ENCODE measurements at regions not wholly inside any gene's neighbourhood (a gene's known extent, or its start where the extent isn't known, plus 50 kb on each side); places are given as distances from the start of the nearest gene placed in this dataset.

- no peak for TF ChIP-seq CTCF (IDR thresholded peaks at IDR 0.05; ENCODE audit: insufficient read depth, low read depth, low read length, missing control alignments)
- H3K4me3 ChIP-seq (ENCODE audit: low read depth, low read length), result no peak overlapping the region
- no peak for DNase-seq (ENCODE audit: low read depth)
Observed at GRCh38 chr7:52071744-52072143, 755.1 kb upstream of the COBL start.

GRCh38 chr7:52064493-52064892 is 747.9 kb upstream of the COBL start:
- no peak for TF ChIP-seq CTCF (IDR thresholded peaks at IDR 0.05; ENCODE audit: insufficient read depth, low read depth, low read length, missing control alignments)
- no peak for DNase-seq (ENCODE audit: low read depth)
- H3K4me3 ChIP-seq (ENCODE audit: low read depth, low read length), result no peak overlapping the region

- no peak overlapping the region for H3K4me3 ChIP-seq (ENCODE audit: low read depth, low read length)
- DNase-seq (ENCODE audit: low read depth), result no peak
- TF ChIP-seq CTCF (IDR thresholded peaks at IDR 0.05; ENCODE audit: insufficient read depth, low read depth, low read length, missing control alignments), result no peak
Observed at GRCh38 chr7:52061666-52062065, 745.1 kb upstream of the COBL start.

GRCh38 chr7:52053525-52053924 is 736.9 kb upstream of the COBL start:
- TF ChIP-seq CTCF (IDR thresholded peaks at IDR 0.05; ENCODE audit: insufficient read depth, low read depth, low read length, missing control alignments), result no peak
- H3K4me3 ChIP-seq (ENCODE audit: low read depth, low read length), result no peak overlapping the region
- no peak for DNase-seq (ENCODE audit: low read depth)

- TF ChIP-seq CTCF (IDR thresholded peaks at IDR 0.05; ENCODE audit: insufficient read depth, low read depth, low read length, missing control alignments), result no peak
- no peak overlapping the region for H3K4me3 ChIP-seq (ENCODE audit: low read depth, low read length)
- no peak for DNase-seq (ENCODE audit: low read depth)
Observed at GRCh38 chr7:52030722-52031121, 714.1 kb upstream of the COBL start.

- no peak overlapping the region for H3K4me3 ChIP-seq (ENCODE audit: low read depth, low read length)
- no peak for TF ChIP-seq CTCF (IDR thresholded peaks at IDR 0.05; ENCODE audit: insufficient read depth, low read depth, low read length, missing control alignments)
- DNase-seq (ENCODE audit: low read depth), result no peak
Observed at GRCh38 chr7:52026140-52026539, 709.5 kb upstream of the COBL start.

GRCh38 chr7:52021343-52021742 is 704.7 kb upstream of the COBL start:
- DNase-seq (ENCODE audit: low read depth), result no peak
- no peak for TF ChIP-seq CTCF (IDR thresholded peaks at IDR 0.05; ENCODE audit: insufficient read depth, low read depth, low read length, missing control alignments)
- no peak overlapping the region for H3K4me3 ChIP-seq (ENCODE audit: low read depth, low read length)

Measured in GM12865 (cell line).